Heart left ventricle (tissue), 16 donors: ENCODE measurements at regions not wholly inside any gene's neighbourhood (a gene's known extent, or its start where the extent isn't known, plus 50 kb on each side); places are given as distances from the start of the nearest gene placed in this dataset.

Experiments
- ATAC-seq, 4 donors: fragments of 200-7000 bp; cut with Tn5 transposase; one replicate each; pipeline ENCODE4 v1.9.1; 2020 to 2022; ENCODE audit warnings: moderate library complexity in 4 of 4, mild to moderate bottlenecking in 3 of 4, moderate number of reproducible peaks in 1 of 4
- DNase-seq, 5 donors: peaks; one replicate each; pipeline ENCODE4 v3.0.0-alpha.2; 2020
- H3K27ac ChIP-seq, 12 donors: fragments of 200-600 bp; sonication (generic) in 4 of 12; one replicate each; pipeline versions ENCODE4 v1.5.0 to v1.8.0; 2016 to 2022; ENCODE audit warnings: mild to moderate bottlenecking in 2 of 12
- H3K27me3 ChIP-seq, 9 donors: fragments of 200-600 bp; sonication (generic) in 2 of 9; one replicate each; pipeline versions ENCODE4 v1.5.1 to v1.8.0; 2016 to 2022; ENCODE audit warnings: mild to moderate bottlenecking in 3 of 9
- H3K36me3 ChIP-seq, 9 donors: fragments of 200-600 bp; sonication (generic) in 2 of 9; one replicate each; pipeline versions ENCODE4 v1.5.0 to v1.8.0; 2018 to 2022; ENCODE audit warnings: mild to moderate bottlenecking in 2 of 9
- H3K4me1 ChIP-seq, 12 donors: fragments of 200-600 bp; sonication (generic) in 4 of 12; one replicate each; pipeline versions ENCODE4 v1.5.0 to v1.8.0; 2016 to 2022; ENCODE audit warnings: mild to moderate bottlenecking in 3 of 12
- H3K4me3 ChIP-seq, 12 donors: fragments of 200-600 bp; sonication (generic) in 4 of 12; one replicate each; pipeline versions ENCODE4 v1.5.0 to v1.8.0; 2017 to 2022; ENCODE audit warnings: mild to moderate bottlenecking in 9 of 12, moderate library complexity in 4 of 12
- H3K9me3 ChIP-seq, 12 donors: fragments of 200-600 bp; sonication (generic) in 4 of 12; one replicate each; pipeline versions ENCODE4 v1.5.0 to v1.8.0; 2016 to 2022; ENCODE audit warnings: mild to moderate bottlenecking in 1 of 12
- CTCF ChIP-seq, 12 donors: fragments of 200-600 bp; sonication (generic) in 4 of 12; IDR thresholded peaks; one replicate each; pipeline versions ENCODE4 v1.5.0 to v1.8.0; 2018 to 2022; ENCODE audit warnings: antibody characterized with exemption in 12 of 12, mild to moderate bottlenecking in 5 of 12
- POLR2A ChIP-seq, 2 donors: fragments of 450-650 bp; IDR thresholded peaks; one replicate each; pipeline ENCODE4 v1.6.1; 2017; ENCODE audit warnings: antibody characterized with exemption in 2 of 2, mild to moderate bottlenecking in 2 of 2, moderate library complexity in 2 of 2
- WGBS, 4 donors: extraction: QIAGEN DNeasy Blood & Tissue Kit in 2 of 4; methylation state at CpG; one replicate each; pipeline versions ENCODE4 v1.1.5 to v1.1.7; 2013 to 2018; 5-methylcytosine and 5-hydroxymethylcytosine counted together
- intact Hi-C, 10 donors: fragments of 100-400 bp; cut with DNase I; formaldehyde crosslinking; loops; one replicate each; pipeline versions ENCODE4 v1.11.1 to v1.14.2; 2022
- donor health status: ischemic (EF 13 %, LVEDD 7.1; RV severe dilation, severe dysfunction).
- donor health status: healthy with polysubstance abuse.
- donor health status: DM: no; HTN: yes; CAD: no.
- donor health status: DM: no; HTN: no; CAD: no.
- donor health status: ischemic (EF 25% LVEDD 6.9; RV normal size, moderate dysfunction).
- donor health status: ischemic (EF 25% LVEDD 5.7; RV mildly dilated, moderate dysfunction).
- donor health status: healthy.
- donor health status: DM: yes; HTN: yes; CAD: no.
- donor health status: ischemic (EF 35%, LVEDD 5.7; RV mildly dilated, moderate dysfunction).
- donor health status: nonischemic (EF 11% LVEDD 7.7; RV severe dilation, severe dysfunction).
- donor health status: DM: yes; HTN: yes; CAD: no.
- donor health status: PGD.
- donor health status: ischemic (EF 29% LVEDD 5.4; RV normal size, mild dysfunction).
- donor health status: nonischemic (EF 23%, LVEDD 6.1; RV moderate dilation, normal function).

- Histone ChIP-seq H3K27ac (no peak overlapping the region), H3K9me3 (no peaks in the 10 kb centered on the region), H3K4me1 (no peaks in the 10 kb centered on the region), H3K4me3 (no peak overlapping the region), H3K27me3 (no peaks in the 10 kb centered on the region), H3K36me3 (no peaks in the 10 kb centered on the region)
- no peak for DNase-seq
- intact Hi-C loops, result no loop called here
- TF ChIP-seq CTCF (IDR thresholded peaks at IDR 0.05), result peak in 3 of 12 donors; percentile 16 to 23 (median 21)
- no peak for TF ChIP-seq POLR2A (IDR thresholded peaks at IDR 0.05)
- ATAC-seq, result no peak
- WGBS, 4 donors, result 92 to 94% (median 92%) methylated on average over 3 of the region's 3 CpGs
Measured at GRCh38 chr5:23405316-23406068, 101.9 kb upstream of the PRDM9 start.

GRCh38 chr5:23402585-23402984 is 104.8 kb upstream of the PRDM9 start:
- Histone ChIP-seq H3K9me3 (no peaks in the 10 kb centered on the region), H3K4me3 (no peak overlapping the region), H3K4me1 (no peaks in the 10 kb centered on the region), H3K27ac (no peak overlapping the region), H3K36me3 (no peaks in the 10 kb centered on the region), H3K27me3 (no peaks in the 10 kb centered on the region)
- 61 to 79% (median 63%) methylated on average over 3 of the region's 3 CpGs for WGBS, 4 donors
- DNase-seq (no peak), ATAC-seq (no peak)
- TF ChIP-seq CTCF (IDR thresholded peaks at IDR 0.05) (no peak), POLR2A (IDR thresholded peaks at IDR 0.05) (no peak)
- intact Hi-C loops, result no loop called here

- no peak for DNase-seq
- Histone ChIP-seq H3K4me3 (no peak overlapping the region), H3K27ac (no peak overlapping the region), H3K36me3 (no peaks in the 10 kb centered on the region), H3K4me1 (no peaks in the 10 kb centered on the region), H3K27me3 (no peaks in the 10 kb centered on the region), H3K9me3 (no peaks in the 10 kb centered on the region)
- no peak for ATAC-seq
- TF ChIP-seq CTCF (IDR thresholded peaks at IDR 0.05) (no peak), POLR2A (IDR thresholded peaks at IDR 0.05) (no peak)
- intact Hi-C loops, result no loop called here
- 82 to 85% (median 83%) methylated on average over 5 of the region's 5 CpGs for WGBS, 4 donors
Measured at GRCh38 chr5:23400951-23401350, 106.5 kb upstream of the PRDM9 start.

- no peak overlapping the region for H3K27ac ChIP-seq
- H3K27me3 ChIP-seq, result no peaks in the 10 kb centered on the region
- no peak for TF ChIP-seq CTCF (IDR thresholded peaks at IDR 0.05)
- TF ChIP-seq POLR2A (IDR thresholded peaks at IDR 0.05), result no peak
- H3K4me1 ChIP-seq, result no peaks in the 10 kb centered on the region
- no peaks in the 10 kb centered on the region for H3K36me3 ChIP-seq
- H3K4me3 ChIP-seq, result no peak overlapping the region
- ATAC-seq (no peak), DNase-seq (no peak)
- intact Hi-C loops, result no loop called here
- 60 to 74% (median 72%) methylated on average over 2 of the region's 2 CpGs for WGBS, 4 donors
- peaks cover 0 to 9% (median 2%) of the 10 kb centered on the region in 12 donors for H3K9me3 ChIP-seq
Measured at GRCh38 chr5:23396346-23396745, 111.1 kb upstream of the PRDM9 start.
